Osteoblast (primary cell): ENCODE measurements at regions not wholly inside any gene's neighbourhood (a gene's known extent, or its start where the extent isn't known, plus 50 kb on each side); places are given as distances from the start of the nearest gene placed in this dataset.
"Not testable (repeated sequence)": the region's sequence is repeated elsewhere in the genome, so short reads cannot be mapped to it uniquely, and the experiment has no call there.

ENCODE experiments used
- DNase-seq: peaks from one replicate; pipeline ENCODE4 v3.0.0; 2011; ENCODE audit warnings: low spot score, mixed read lengths; ENCODE audit not compliant: insufficient read length; ENCODE audit errors: missing footprints
- H2AFZ ChIP-seq: 2 replicates; pipeline ENCODE4 v1.6.0; 2011; ENCODE audit warnings: mild to moderate bottlenecking, low read length
- H3K27ac ChIP-seq: 2 replicates; pipeline ENCODE4 v1.5.1; 2011; ENCODE audit warnings: mild to moderate bottlenecking, low read depth, low read length, moderate library complexity
- H3K27me3 ChIP-seq: 2 replicates; pipeline ENCODE4 v1.6.0; 2012; ENCODE audit warnings: mild to moderate bottlenecking, control low read depth, inconsistent platforms, low read length, moderate library complexity; ENCODE audit not compliant: insufficient read depth
- H3K36me3 ChIP-seq: 2 replicates; pipeline ENCODE4 v1.5.1; 2011; ENCODE audit warnings: mild to moderate bottlenecking, low read length, control low read depth, moderate library complexity; ENCODE audit not compliant: insufficient read depth
- H3K4me1 ChIP-seq: 2 replicates; pipeline ENCODE4 v1.5.1; 2011; ENCODE audit warnings: mild to moderate bottlenecking, low read length, control low read depth, moderate library complexity; ENCODE audit not compliant: insufficient read depth
- H3K4me2 ChIP-seq: 2 replicates; pipeline ENCODE4 v1.6.0; 2011; ENCODE audit warnings: mild to moderate bottlenecking, low read length; ENCODE audit not compliant: insufficient read depth
- H3K4me3 ChIP-seq: fragments of 200-600 bp; sonication (generic); 3 replicates; pipeline ENCODE4 v1.5.1; 2012; ENCODE audit warnings: mild to moderate bottlenecking, low read length, inconsistent platforms; ENCODE audit not compliant: insufficient read depth
- H3K79me2 ChIP-seq: 2 replicates; pipeline ENCODE4 v1.6.0; 2012; ENCODE audit warnings: mild to moderate bottlenecking, low read length, control low read depth, inconsistent platforms; ENCODE audit not compliant: insufficient read depth
- H3K9me3 ChIP-seq: 2 replicates; pipeline ENCODE4 v1.5.1; 2011; ENCODE audit warnings: low read depth, low read length, control low read depth
- H4K20me1 ChIP-seq: 2 replicates; pipeline ENCODE4 v1.6.0; 2012; ENCODE audit warnings: mild to moderate bottlenecking, low read length, control low read depth; ENCODE audit not compliant: insufficient read depth

DNA sequence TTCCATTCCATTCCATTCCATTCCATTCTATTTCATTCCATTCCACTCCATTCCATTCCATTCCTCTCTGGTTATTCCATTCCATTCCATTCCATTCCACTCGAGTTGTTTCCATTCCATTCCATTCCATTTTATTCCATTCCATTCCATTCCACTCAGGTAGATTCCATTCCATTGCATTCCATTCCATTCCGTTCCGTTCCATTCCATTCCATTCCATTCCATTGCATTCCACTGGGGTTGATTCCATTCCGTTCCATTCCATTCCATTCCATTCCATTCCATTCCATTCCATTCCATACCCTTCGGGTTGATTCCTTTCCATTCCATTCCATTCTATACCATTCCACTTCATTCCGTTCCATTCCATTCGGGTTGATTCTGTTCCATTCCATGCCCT, 144.6 kb downstream of the CWH43 start:
- H3K4me2 ChIP-seq, H4K20me1 ChIP-seq, H3K36me3 ChIP-seq, H3K27ac ChIP-seq, H3K4me3 ChIP-seq, H2AFZ ChIP-seq, H3K79me2 ChIP-seq, H3K4me1 ChIP-seq, H3K9me3 ChIP-seq, H3K27me3 ChIP-seq, DNase-seq: not testable (repeated sequence)

GRCh38 chr4:49137043-49137442, 151.0 kb downstream of the CWH43 start:
- not testable (repeated sequence) for H3K79me2 ChIP-seq, H3K9me3 ChIP-seq, H3K4me2 ChIP-seq, H4K20me1 ChIP-seq, H3K27ac ChIP-seq, H3K27me3 ChIP-seq, H3K36me3 ChIP-seq, H3K4me1 ChIP-seq, H3K4me3 ChIP-seq, H2AFZ ChIP-seq, DNase-seq

GRCh38 chr4:49137961-49138360, 151.9 kb downstream of the CWH43 start:
- H2AFZ ChIP-seq, H3K27ac ChIP-seq, H3K36me3 ChIP-seq: not testable (repeated sequence)

DNA sequence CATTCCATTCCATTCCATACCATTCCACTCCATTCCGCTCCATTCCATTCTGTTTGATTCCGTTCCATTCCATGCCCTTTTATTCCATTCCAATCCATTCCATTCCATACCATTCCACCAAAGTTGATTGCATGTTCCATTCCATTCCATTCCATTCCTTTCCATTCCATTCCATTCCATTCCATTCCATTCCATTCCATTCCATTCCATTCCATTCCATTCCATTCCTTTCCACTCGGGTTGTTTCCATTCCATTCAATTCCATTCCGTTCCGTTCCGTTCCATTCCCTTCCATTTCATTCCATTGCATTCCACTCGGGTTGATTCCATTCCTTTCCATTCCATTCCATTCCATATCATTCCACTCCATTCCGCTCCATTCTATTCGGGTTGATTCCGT, 152.7 kb downstream of the CWH43 start:
- not testable (repeated sequence) for H3K9me3 ChIP-seq, H3K79me2 ChIP-seq, H3K4me3 ChIP-seq, H3K27ac ChIP-seq, H3K36me3 ChIP-seq, H3K4me1 ChIP-seq, H3K27me3 ChIP-seq, H2AFZ ChIP-seq, H3K4me2 ChIP-seq, DNase-seq, H4K20me1 ChIP-seq

More at GRCh38 chr4:49137961-49138360, 151.9 kb downstream of the CWH43 start:
- H3K79me2 ChIP-seq, DNase-seq, H3K9me3 ChIP-seq, H4K20me1 ChIP-seq, H3K4me1 ChIP-seq, H3K4me3 ChIP-seq, H3K4me2 ChIP-seq, H3K27me3 ChIP-seq: not testable (repeated sequence)

- H3K36me3 ChIP-seq, H3K4me3 ChIP-seq, H2AFZ ChIP-seq, DNase-seq, H4K20me1 ChIP-seq, H3K4me2 ChIP-seq, H3K79me2 ChIP-seq, H3K27me3 ChIP-seq, H3K9me3 ChIP-seq, H3K27ac ChIP-seq, H3K4me1 ChIP-seq: not testable (repeated sequence)
Measured at GRCh38 chr4:49139513-49139912, 153.4 kb downstream of the CWH43 start.

GRCh38 chr4:49140351-49140750, 154.3 kb downstream of the CWH43 start:
- H3K9me3 ChIP-seq = peaks cover 11% of the 10 kb centered on the region
- H3K27ac ChIP-seq, H3K4me2 ChIP-seq, H3K27me3 ChIP-seq, H3K79me2 ChIP-seq, H3K36me3 ChIP-seq, H2AFZ ChIP-seq, H4K20me1 ChIP-seq, H3K4me3 ChIP-seq, DNase-seq, H3K4me1 ChIP-seq: not testable (repeated sequence)

DNA sequence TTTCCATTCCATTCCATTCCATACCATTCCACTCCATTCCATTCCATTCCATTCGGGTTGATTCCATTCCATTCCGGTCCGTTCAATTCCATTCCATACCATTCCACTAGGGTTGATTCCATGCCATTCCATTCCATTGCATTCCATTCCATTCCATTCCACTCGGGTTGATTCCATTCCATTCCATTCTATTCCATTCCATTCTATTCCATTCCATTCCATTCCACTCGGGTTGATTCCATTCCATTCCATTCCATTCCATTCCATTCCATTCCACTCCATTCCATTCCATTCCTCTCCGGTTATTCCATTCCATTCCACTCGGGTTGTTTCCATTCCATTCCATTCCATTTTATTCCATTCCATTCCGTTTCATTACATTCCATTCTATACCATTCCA, 155.9 kb downstream of the CWH43 start:
- H3K9me3 ChIP-seq = peaks cover 14% of the 10 kb centered on the region
- H3K79me2 ChIP-seq, DNase-seq, H3K27ac ChIP-seq, H4K20me1 ChIP-seq, H2AFZ ChIP-seq, H3K36me3 ChIP-seq, H3K4me1 ChIP-seq, H3K27me3 ChIP-seq, H3K4me3 ChIP-seq, H3K4me2 ChIP-seq: not testable (repeated sequence)

DNA sequence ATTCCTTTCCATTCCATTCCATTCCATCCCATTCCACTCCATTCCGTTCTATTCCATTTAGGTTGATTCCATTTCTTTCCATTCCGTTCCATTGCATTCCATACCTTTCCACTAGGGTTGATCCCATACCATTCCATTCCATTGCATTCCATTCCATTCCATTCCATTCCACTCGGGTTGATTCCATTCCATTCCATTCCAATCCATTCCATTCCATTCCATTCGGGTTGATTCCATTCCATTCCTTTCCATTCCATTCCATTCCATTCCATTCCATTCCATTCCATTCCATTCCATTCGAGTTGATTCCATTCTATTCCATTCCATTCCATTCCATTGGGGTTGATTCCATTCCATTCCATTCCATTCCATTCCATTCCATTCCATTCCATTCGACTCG, 161.1 kb downstream of the CWH43 start:
- H3K9me3 ChIP-seq = peaks cover 32% of the 10 kb centered on the region
- H3K79me2 ChIP-seq, H3K27ac ChIP-seq, H4K20me1 ChIP-seq, H3K4me2 ChIP-seq, H2AFZ ChIP-seq, H3K4me3 ChIP-seq, H3K27me3 ChIP-seq, H3K36me3 ChIP-seq, DNase-seq, H3K4me1 ChIP-seq: not testable (repeated sequence)

GRCh38 chr4:49147596-49147995, 161.5 kb downstream of the CWH43 start:
- not testable (repeated sequence) for H3K79me2 ChIP-seq, H2AFZ ChIP-seq, H3K27me3 ChIP-seq, H3K4me1 ChIP-seq, H3K4me2 ChIP-seq, H3K27ac ChIP-seq, H4K20me1 ChIP-seq, H3K36me3 ChIP-seq, DNase-seq, H3K4me3 ChIP-seq
- H3K9me3 ChIP-seq = peaks cover 32% of the 10 kb centered on the region
